NK-92 treated with Interleukin-12 subunit alpha and Interleukin-12 subunit beta, amount 100 ng/mL, for 24 hours (cell line): ENCODE measurements at regions not wholly inside any gene's neighbourhood (a gene's known extent, or its start where the extent isn't known, plus 50 kb on each side); places are given as distances from the start of the nearest gene placed in this dataset.

ENCODE experiments used
- DNase-seq: peaks from one replicate; lab custom pipeline; 2025; lab: John Stamatoyannopoulos, UW

- DNase-seq: no peak
Observed at GRCh38 chr3:25226747-25227146, 201.3 kb upstream of the RARB start.

GRCh38 chr3:25229586-25229985, 198.5 kb upstream of the RARB start:
- DNase-seq: no peak

GRCh38 chr3:25235031-25235430, 193.0 kb upstream of the RARB start:
- no peak for DNase-seq

- no peak for DNase-seq
Observed at GRCh38 chr3:25235466-25235865, 192.6 kb upstream of the RARB start.

- no peak for DNase-seq
Observed at GRCh38 chr3:25237602-25238001, 190.5 kb upstream of the RARB start.

GRCh38 chr3:25239042-25239441, 189.0 kb upstream of the RARB start:
- DNase-seq: no peak

GRCh38 chr3:25246913-25247312, 181.2 kb upstream of the RARB start:
- DNase-seq: no peak

GRCh38 chr3:25252291-25252690, 175.8 kb upstream of the RARB start:
- no peak for DNase-seq

- no peak for DNase-seq
Observed at GRCh38 chr3:25257026-25257425, 171.0 kb upstream of the RARB start.

- DNase-seq: no peak
Observed at GRCh38 chr3:25259871-25260270, 168.2 kb upstream of the RARB start.

GRCh38 chr3:25262322-25262721, 165.7 kb upstream of the RARB start:
- DNase-seq: no peak

- DNase-seq: no peak
Observed at GRCh38 chr3:25265284-25265683, 162.8 kb upstream of the RARB start.

GRCh38 chr3:25266677-25267076, 161.4 kb upstream of the RARB start:
- no peak for DNase-seq

GRCh38 chr3:25272090-25272489, 156.0 kb upstream of the RARB start:
- no peak for DNase-seq

GRCh38 chr3:25273582-25274171, 154.4 kb upstream of the RARB start:
- no peak for DNase-seq

GRCh38 chr3:25277503-25277902, 150.6 kb upstream of the RARB start:
- DNase-seq: no peak

- no peak for DNase-seq
Observed at GRCh38 chr3:25281041-25281731, 146.9 kb upstream of the RARB start.

- DNase-seq: no peak
Observed at GRCh38 chr3:25281732-25282126, 146.3 kb upstream of the RARB start.

GRCh38 chr3:25283613-25284012, 144.4 kb upstream of the RARB start:
- no peak for DNase-seq

GRCh38 chr3:25284249-25284648, 143.8 kb upstream of the RARB start:
- DNase-seq: no peak

- no peak for DNase-seq
Observed at GRCh38 chr3:25287291-25287884, 140.7 kb upstream of the RARB start.

- no peak for DNase-seq
Observed at GRCh38 chr3:25288413-25288812, 139.7 kb upstream of the RARB start.

- no peak for DNase-seq
Observed at GRCh38 chr3:25289156-25289555, 138.9 kb upstream of the RARB start.

- no peak for DNase-seq
Observed at GRCh38 chr3:25289663-25290062, 138.4 kb upstream of the RARB start.
